Mesenchymal stem cell (in vitro differentiated cells and primary cell): ENCODE measurements at regions not wholly inside any gene's neighbourhood (a gene's known extent, or its start where the extent isn't known, plus 50 kb on each side); places are given as distances from the start of the nearest gene placed in this dataset.

Experiments used
- DNase-seq: peaks from one replicate; pipeline ENCODE4 v3.0.0-alpha.2; 2013
- H2AFZ ChIP-seq: one replicate; pipeline ENCODE4 v1.6.1; 2013; ENCODE audit warnings: low read depth, mild to moderate bottlenecking, control low read depth, inconsistent platforms, low read length, moderate library complexity
- H2AK5ac ChIP-seq: 2 replicates; pipeline ENCODE4 v1.6.1; 2013; ENCODE audit warnings: low read length, moderate library complexity, mild to moderate bottlenecking, inconsistent platforms; ENCODE audit not compliant: severe bottlenecking
- H2BK120ac ChIP-seq: one replicate; pipeline ENCODE4 v1.6.1; 2013; ENCODE audit warnings: low read depth, mild to moderate bottlenecking, inconsistent platforms, low read length, moderate library complexity
- H2BK12ac ChIP-seq, 2 experiments: one replicate each; pipeline ENCODE4 v1.6.1; 2013; ENCODE audit warnings: inconsistent platforms in 2 of 2, low read length in 2 of 2, mild to moderate bottlenecking in 2 of 2, moderate library complexity in 2 of 2, control low read depth in 1 of 2
- H2BK15ac ChIP-seq: one replicate; pipeline ENCODE4 v1.6.1; 2013; ENCODE audit warnings: mild to moderate bottlenecking, low read depth, inconsistent platforms; ENCODE audit not compliant: poor library complexity, severe bottlenecking
- H2BK5ac ChIP-seq: 2 replicates; pipeline ENCODE4 v1.6.1; 2013; ENCODE audit warnings: low read depth, mild to moderate bottlenecking, low read length, control low read depth, inconsistent platforms; ENCODE audit not compliant: poor library complexity, severe bottlenecking
- H3K14ac ChIP-seq, 2 experiments: one replicate each; pipeline ENCODE4 v1.6.1; 2013; ENCODE audit warnings: inconsistent platforms in 2 of 2, low read length in 2 of 2, control low read depth in 1 of 2, mild to moderate bottlenecking in 1 of 2, moderate library complexity in 1 of 2
- H3K18ac ChIP-seq, 2 experiments: one replicate each; pipeline ENCODE4 v1.6.1; 2013; ENCODE audit warnings: inconsistent platforms in 2 of 2, low read length in 2 of 2, control low read depth in 1 of 2, low read depth in 1 of 2, mild to moderate bottlenecking in 1 of 2
- H3K23ac ChIP-seq, 2 experiments: one replicate each; pipeline ENCODE4 v1.6.1; 2013; ENCODE audit warnings: inconsistent platforms in 2 of 2, low read length in 2 of 2, mild to moderate bottlenecking in 2 of 2, moderate library complexity in 2 of 2, control low read depth in 1 of 2
- H3K27ac ChIP-seq: 2 replicates; pipeline ENCODE4 v1.5.1; 2013; ENCODE audit warnings: mild to moderate bottlenecking, moderate library complexity, low read length, control low read depth, inconsistent platforms; ENCODE audit not compliant: poor library complexity, severe bottlenecking
- H3K27me3 ChIP-seq, 2 experiments: 2 replicates each; pipeline versions ENCODE4 v1.6.1 to v1.7.0; 2013; ENCODE audit warnings: low read length in 2 of 2, mild to moderate bottlenecking in 2 of 2, moderate library complexity in 2 of 2, control low read depth in 1 of 2, inconsistent platforms in 1 of 2; ENCODE audit not compliant: control insufficient read depth in 1 of 2, insufficient read depth in 1 of 2
- H3K36me3 ChIP-seq, 2 experiments: 2 replicates each; pipeline versions ENCODE4 v1.6.1 to v1.7.0; 2013; ENCODE audit warnings: low read length in 2 of 2, control low read depth in 1 of 2, inconsistent platforms in 1 of 2, low read depth in 1 of 2, mild to moderate bottlenecking in 1 of 2; ENCODE audit not compliant: insufficient read depth in 2 of 2, control insufficient read depth in 1 of 2
- H3K4ac ChIP-seq, 2 experiments: one replicate each; pipeline ENCODE4 v1.6.1; 2013; ENCODE audit warnings: inconsistent platforms in 2 of 2, low read length in 2 of 2, mild to moderate bottlenecking in 2 of 2, moderate library complexity in 2 of 2, control low read depth in 1 of 2, low read depth in 1 of 2
- H3K4me1 ChIP-seq: 2 replicates; pipeline ENCODE4 v1.6.1; 2013; ENCODE audit warnings: low read depth, low read length, control low read depth; ENCODE audit not compliant: control insufficient read depth, insufficient read depth
- H3K4me2 ChIP-seq: 2 replicates; pipeline ENCODE4 v1.6.1; 2013; ENCODE audit warnings: low read length, mild to moderate bottlenecking, inconsistent platforms; ENCODE audit not compliant: poor library complexity, severe bottlenecking
- H3K4me3 ChIP-seq, 2 experiments: 2 replicates each; pipeline versions ENCODE4 v1.5.1 to v1.7.0; 2013; ENCODE audit warnings: low read length in 2 of 2, mild to moderate bottlenecking in 2 of 2, control low read depth in 1 of 2, low read depth in 1 of 2; ENCODE audit not compliant: insufficient read depth in 1 of 2
- H3K79me1 ChIP-seq: replicated peaks from 2 replicates; pipeline ENCODE4 v1.6.1; 2013; ENCODE audit warnings: mild to moderate bottlenecking, control low read depth, low read length, inconsistent platforms; ENCODE audit not compliant: poor library complexity, severe bottlenecking
- H3K9ac ChIP-seq: 2 replicates; pipeline ENCODE4 v1.7.0; 2013; ENCODE audit warnings: mild to moderate bottlenecking, low read length, moderate library complexity
- H3K9me3 ChIP-seq: 2 replicates; pipeline ENCODE4 v1.7.0; 2013; ENCODE audit warnings: mild to moderate bottlenecking, low read length; ENCODE audit not compliant: control insufficient read depth
- H4K8ac ChIP-seq: one replicate; pipeline ENCODE4 v1.6.1; 2013; ENCODE audit warnings: inconsistent platforms, mild to moderate bottlenecking, low read length, moderate library complexity
- H4K91ac ChIP-seq: one replicate; pipeline ENCODE4 v1.6.1; 2013; ENCODE audit warnings: mild to moderate bottlenecking, low read length, inconsistent platforms
- WGBS: methylation state at CpG from one replicate; pipeline ENCODE4 v1.1.7; 2013; ENCODE audit warnings: mixed read lengths; 5-methylcytosine and 5-hydroxymethylcytosine counted together

DNA sequence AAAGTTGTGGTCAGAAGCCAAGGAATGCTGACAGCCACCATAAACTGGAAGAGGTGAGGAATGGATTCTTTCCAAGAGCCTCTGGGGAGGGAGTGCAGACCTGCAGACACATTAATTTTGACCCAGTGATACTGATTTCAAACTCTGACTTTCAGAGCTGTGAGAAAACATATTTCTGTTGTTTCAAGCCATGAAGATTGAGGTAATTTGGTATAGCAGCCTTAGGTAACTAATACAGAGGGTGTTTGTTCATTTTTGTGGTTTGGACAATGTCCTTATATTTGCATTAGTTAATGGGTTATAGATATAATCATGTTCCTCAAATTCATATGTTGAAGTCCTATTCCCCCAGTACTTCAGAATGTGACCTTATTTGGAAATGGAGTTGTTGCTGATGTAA lies 85.4 kb upstream of the GTSF1L start:
- no peak overlapping the region for H3K14ac ChIP-seq
- no peak overlapping the region for H3K23ac ChIP-seq
- no peak overlapping the region for H3K9ac ChIP-seq
- H3K9me3 ChIP-seq: peaks cover 34% of the 10 kb centered on the region
- no peaks in the 10 kb centered on the region for H3K4me1 ChIP-seq
- no peak overlapping the region for H2BK15ac ChIP-seq
- no peak overlapping the region for H3K18ac ChIP-seq
- peaks cover 0 to 3% of the 10 kb centered on the region in 2 experiments for H3K27me3 ChIP-seq
- no peak overlapping the region for H2BK12ac ChIP-seq
- no peak overlapping the region for H2BK120ac ChIP-seq
- DNase-seq: no peak
- H3K79me1 ChIP-seq: no peaks in the 10 kb centered on the region
- no peak overlapping the region for H3K27ac ChIP-seq
- no peak overlapping the region for H3K4me3 ChIP-seq
- no peak overlapping the region for H3K4me2 ChIP-seq
- no peak overlapping the region for H3K4ac ChIP-seq
- no peak overlapping the region for H2BK5ac ChIP-seq
- no peaks in the 10 kb centered on the region for H3K36me3 ChIP-seq
- H4K91ac ChIP-seq: no peak overlapping the region
- no peak overlapping the region for H2AFZ ChIP-seq
- no peak overlapping the region for H2AK5ac ChIP-seq
- H4K8ac ChIP-seq: no peak overlapping the region

DNA sequence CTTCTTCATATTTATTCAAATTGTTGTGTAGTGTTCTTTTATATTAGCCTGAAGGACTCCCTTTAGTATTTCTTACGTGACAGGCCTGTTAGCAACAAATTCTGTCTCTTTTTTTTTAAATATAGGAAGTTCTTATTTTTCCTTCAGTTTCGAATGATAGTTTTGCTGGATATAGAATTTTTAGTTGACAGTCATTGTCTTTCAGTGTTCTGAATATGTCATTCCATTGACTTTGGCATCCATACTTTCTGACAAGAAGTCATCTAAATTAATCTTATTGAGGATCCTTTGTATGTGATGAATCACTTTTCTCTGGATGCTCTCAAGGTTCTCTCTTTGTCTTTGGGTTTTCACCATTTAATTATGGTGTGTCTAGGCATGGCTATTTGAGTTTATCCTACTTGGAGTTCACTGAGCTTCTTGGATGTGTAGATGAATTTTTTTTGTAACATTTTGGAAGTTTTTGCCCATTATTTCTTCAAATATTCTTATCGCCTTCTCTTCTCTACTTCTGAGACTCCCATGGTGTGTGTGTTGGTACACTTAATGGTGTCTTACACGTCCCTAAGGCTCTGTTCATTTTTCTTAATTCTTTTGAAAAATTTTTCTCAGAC lies 82.5 kb upstream of the GTSF1L start:
- Histone ChIP-seq H3K18ac (no peak overlapping the region), H2AFZ (no peak overlapping the region), H3K14ac (no peak overlapping the region), H2BK15ac (no peak overlapping the region), H3K4me1 (no peaks in the 10 kb centered on the region), H3K23ac (no peak overlapping the region), H2BK12ac (no peak overlapping the region), H2AK5ac (no peak overlapping the region), H4K91ac (no peak overlapping the region), H2BK120ac (no peak overlapping the region), H3K9me3 (peaks cover 49% of the 10 kb centered on the region), H2BK5ac (no peak overlapping the region), H3K36me3 (no peaks in the 10 kb centered on the region), H3K27me3 (peaks cover 0 to 3% of the 10 kb centered on the region in 2 experiments), H4K8ac (no peak overlapping the region), H3K27ac (no peak overlapping the region), H3K4ac (no peak overlapping the region), H3K79me1 (no peaks in the 10 kb centered on the region), H3K4me2 (no peak overlapping the region), H3K4me3 (no peak overlapping the region), H3K9ac (no peak overlapping the region)
- no CpG with 5 or more reads among the region's 4 CpGs for WGBS
- no peak for DNase-seq

DNA sequence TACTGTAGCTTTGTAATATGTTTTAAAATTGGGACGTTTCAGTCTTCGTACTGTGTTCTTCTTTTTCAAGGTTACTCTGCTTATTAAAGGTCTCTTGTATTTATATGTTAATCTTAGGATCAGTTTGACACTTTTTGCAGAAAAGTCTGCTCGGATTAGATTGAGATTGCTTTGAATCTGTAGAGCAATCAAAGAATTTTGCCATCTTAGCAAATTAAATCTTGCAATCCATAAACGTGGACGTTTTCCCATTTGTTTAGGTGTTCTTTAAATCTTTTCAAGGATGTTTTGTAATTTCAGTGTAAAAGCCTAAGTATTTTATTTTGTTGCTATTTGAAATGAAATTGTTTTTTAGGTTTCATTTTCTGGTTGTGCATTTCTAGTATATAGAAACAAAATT lies 78.0 kb upstream of the GTSF1L start:
- Histone ChIP-seq H3K9me3 (peaks cover 40% of the 10 kb centered on the region), H2BK12ac (no peak overlapping the region), H2AFZ (no peak overlapping the region), H3K4me3 (no peak overlapping the region), H2BK5ac (no peak overlapping the region), H3K14ac (no peak overlapping the region), H2AK5ac (no peak overlapping the region), H3K9ac (no peak overlapping the region), H4K91ac (no peak overlapping the region), H2BK120ac (no peak overlapping the region), H3K18ac (no peak overlapping the region), H2BK15ac (no peak overlapping the region), H3K4me1 (no peaks in the 10 kb centered on the region), H3K79me1 (no peaks in the 10 kb centered on the region), H3K4ac (no peak overlapping the region), H3K27ac (no peak overlapping the region), H3K36me3 (no peaks in the 10 kb centered on the region), H3K23ac (no peak overlapping the region), H3K4me2 (no peak overlapping the region), H4K8ac (no peak overlapping the region), H3K27me3 (peaks cover 2 to 6% of the 10 kb centered on the region in 2 experiments)
- DNase-seq: no peak
- 72% methylated on average over 5 of the region's 5 CpGs for WGBS

DNA sequence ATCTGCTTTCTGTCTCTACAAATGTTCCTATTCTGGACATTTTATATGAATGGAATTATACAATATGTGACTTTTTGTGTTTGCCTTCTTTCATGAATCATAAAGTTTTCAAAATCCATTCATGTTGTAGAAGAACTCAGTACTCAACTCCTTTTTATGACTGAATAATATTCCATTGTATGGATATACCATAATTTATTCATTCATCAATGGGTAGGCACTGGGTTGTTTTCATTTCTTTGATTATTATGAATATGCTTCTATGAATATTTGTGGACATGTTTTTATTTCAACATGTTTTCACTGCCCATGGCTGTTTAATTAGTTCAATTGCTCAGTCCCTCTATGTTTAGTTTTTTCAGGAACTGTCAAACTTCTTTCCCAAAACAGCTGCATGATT lies 76.5 kb upstream of the GTSF1L start:
- H3K14ac ChIP-seq: no peak overlapping the region
- no peak overlapping the region for H3K27ac ChIP-seq
- H4K8ac ChIP-seq: no peak overlapping the region
- H3K4me3 ChIP-seq: no peak overlapping the region
- H2BK120ac ChIP-seq: no peak overlapping the region
- no peak overlapping the region for H2AFZ ChIP-seq
- H4K91ac ChIP-seq: no peak overlapping the region
- H3K4me1 ChIP-seq: no peaks in the 10 kb centered on the region
- no peak overlapping the region for H2BK5ac ChIP-seq
- H3K9me3 ChIP-seq: peaks cover 33% of the 10 kb centered on the region
- no peak overlapping the region for H3K18ac ChIP-seq
- no peak overlapping the region for H3K9ac ChIP-seq
- H3K4ac ChIP-seq: no peak overlapping the region
- DNase-seq: no peak
- no peak overlapping the region for H2BK12ac ChIP-seq
- no peaks in the 10 kb centered on the region for H3K79me1 ChIP-seq
- no peak overlapping the region for H3K23ac ChIP-seq
- no peak overlapping the region for H3K4me2 ChIP-seq
- H2AK5ac ChIP-seq: no peak overlapping the region
- no peaks in the 10 kb centered on the region for H3K36me3 ChIP-seq
- H3K27me3 ChIP-seq: peaks cover 12 to 20% of the 10 kb centered on the region in 2 experiments
- H2BK15ac ChIP-seq: no peak overlapping the region
